ENCODE measurements at regions not wholly inside any gene's neighbourhood (a gene's known extent, or its start where the extent isn't known, plus 50 kb on each side); places are given as distances from the start of the nearest gene placed in this dataset.
A peak's percentile ranks its signal among the peaks of the same experiment; 100 is the strongest.
"Not testable (repeated sequence)": the region's sequence is repeated elsewhere in the genome, so short reads cannot be mapped to it uniquely, and the experiment has no call there.

DNA sequence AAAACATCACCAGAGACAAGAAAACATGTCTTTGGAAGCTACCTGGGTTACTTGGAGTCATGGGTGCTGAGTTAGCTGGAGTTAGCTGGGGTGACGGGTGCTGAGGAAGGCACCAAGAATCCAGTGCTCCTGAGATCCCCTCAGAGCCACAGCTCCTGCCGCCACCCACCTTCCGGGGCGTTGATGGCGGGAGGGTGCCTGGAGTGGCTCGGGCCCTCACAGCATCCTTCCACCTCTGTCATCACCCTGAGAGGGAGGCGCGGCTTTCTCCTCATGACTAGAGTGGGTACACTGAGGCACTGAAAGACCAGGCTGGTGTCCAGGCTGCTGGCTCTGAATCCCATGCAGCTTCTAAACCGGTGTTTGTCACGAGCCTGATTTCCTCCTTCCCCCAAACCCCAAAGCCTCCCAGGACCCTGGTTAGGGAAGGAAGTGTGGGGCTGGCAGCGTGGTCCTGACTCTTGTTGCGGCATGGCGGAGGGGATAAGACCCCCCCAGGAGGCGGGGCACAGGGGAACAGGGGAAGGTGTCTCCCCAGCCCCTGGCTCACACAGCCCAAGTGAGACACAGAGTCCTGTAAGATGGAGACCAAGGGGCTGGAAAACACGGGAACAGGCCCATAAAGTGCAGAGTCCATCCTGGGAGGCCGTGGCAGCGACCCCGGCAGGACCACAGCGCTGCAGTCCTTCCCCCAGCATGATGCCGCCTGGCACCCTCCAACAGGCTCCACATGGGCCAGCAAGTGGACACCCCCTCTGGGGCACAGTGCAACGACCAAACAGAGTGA is 107.2 kb upstream of the ZNF469 start:
- not testable (repeated sequence) for DNase-seq (ENCODE audit: low read depth); H3K9me3 ChIP-seq (ENCODE audit: control insufficient read depth, low read length); H3K9ac ChIP-seq (ENCODE audit: low read length); H3K4me3 ChIP-seq (ENCODE audit: low read length); H3K27me3 ChIP-seq (replicated peaks; ENCODE audit: control insufficient read depth, insufficient read depth, low read length); H3K36me3 ChIP-seq (ENCODE audit: control insufficient read depth, insufficient read depth, low read length, severe bottlenecking)
- H3K4me1 ChIP-seq (ENCODE audit: control insufficient read depth, insufficient read depth, low read length), result peaks cover 12% of the 10 kb centered on the region

DNA sequence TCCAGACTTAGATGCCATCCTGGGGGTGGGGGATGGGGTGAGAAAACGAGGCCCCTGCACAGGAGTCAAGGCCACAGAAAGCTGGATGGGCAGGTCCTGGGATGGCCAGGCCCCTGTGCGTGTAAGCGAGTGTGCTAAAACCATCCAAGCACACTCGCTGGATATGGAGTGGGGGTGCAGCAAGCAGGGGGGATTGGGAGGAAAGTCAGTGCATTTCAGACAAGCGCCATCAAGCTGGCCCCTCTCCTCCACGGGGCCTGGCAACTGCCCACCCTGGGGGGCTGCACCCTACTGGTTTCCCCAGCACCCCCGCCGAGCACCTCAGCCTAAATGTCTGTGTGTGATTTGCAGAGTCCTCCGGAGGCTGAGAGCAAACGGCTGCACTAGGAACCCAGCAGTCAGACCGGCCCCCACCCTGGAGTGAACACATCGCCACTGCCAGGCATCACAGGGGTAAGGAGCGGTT is 106.6 kb upstream of the ZNF469 start:
- not testable (repeated sequence) for H3K9ac ChIP-seq (ENCODE audit: low read length); H3K9me3 ChIP-seq (ENCODE audit: control insufficient read depth, low read length); H3K4me3 ChIP-seq (ENCODE audit: low read length); H3K36me3 ChIP-seq (ENCODE audit: control insufficient read depth, insufficient read depth, low read length, severe bottlenecking); DNase-seq (ENCODE audit: low read depth); H3K27me3 ChIP-seq (replicated peaks; ENCODE audit: control insufficient read depth, insufficient read depth, low read length)
- peaks cover 12% of the 10 kb centered on the region for H3K4me1 ChIP-seq (ENCODE audit: control insufficient read depth, insufficient read depth, low read length)

DNA sequence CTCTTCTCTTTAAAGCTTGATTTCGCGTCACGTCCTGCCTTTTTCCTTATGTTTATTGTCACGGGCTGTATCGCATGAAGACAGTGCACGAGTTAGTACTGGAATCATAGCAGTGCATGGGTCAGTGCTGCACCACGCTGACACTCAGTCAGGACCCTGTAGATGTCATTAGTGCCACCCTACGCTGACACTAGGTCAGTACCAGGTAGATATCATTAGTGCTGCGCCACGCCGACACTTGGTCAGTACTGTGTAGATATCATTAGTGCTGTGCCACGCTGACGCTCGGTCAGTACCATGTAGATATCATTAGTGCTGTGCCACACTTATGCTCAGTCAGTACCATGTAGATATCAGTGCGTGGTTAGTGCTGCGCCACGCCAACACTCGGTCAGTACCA is 106.2 kb upstream of the ZNF469 start:
- no peaks in the 10 kb centered on the region for H3K9me3 ChIP-seq (ENCODE audit: control insufficient read depth, low read length)
- DNase-seq (ENCODE audit: low read depth), result no peak
- no peaks in the 10 kb centered on the region for H3K36me3 ChIP-seq (ENCODE audit: control insufficient read depth, insufficient read depth, low read length, severe bottlenecking)

DNA sequence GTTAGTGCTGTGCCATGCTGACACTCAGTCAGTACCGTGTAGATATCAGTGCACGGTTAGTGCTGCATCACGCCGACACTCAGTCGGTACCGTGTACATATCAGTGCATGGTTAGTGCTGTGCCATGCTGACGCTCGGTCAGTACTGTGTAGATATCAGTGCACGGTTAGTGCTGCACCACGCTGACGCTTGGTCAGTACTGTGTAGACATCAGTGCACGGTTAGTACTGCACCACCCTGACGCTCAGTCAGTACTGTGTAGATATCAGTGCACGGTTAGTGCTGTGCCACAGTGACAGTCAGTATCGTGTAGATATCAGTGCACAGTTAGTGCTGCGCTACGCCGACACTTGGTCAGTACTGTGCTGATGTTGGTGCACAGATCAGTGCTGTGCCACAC is 102.8 kb upstream of the ZNF469 start:
- no peaks in the 10 kb centered on the region for H3K36me3 ChIP-seq (ENCODE audit: control insufficient read depth, insufficient read depth, low read length, severe bottlenecking)
- H3K9me3 ChIP-seq (ENCODE audit: control insufficient read depth, low read length), result no peaks in the 10 kb centered on the region
- H3K4me3 ChIP-seq (ENCODE audit: low read length), result no peak overlapping the region
- no peaks in the 10 kb centered on the region for H3K27me3 ChIP-seq (replicated peaks; ENCODE audit: control insufficient read depth, insufficient read depth, low read length)
- H3K9ac ChIP-seq (ENCODE audit: low read length), result no peak overlapping the region
- peaks cover 8% of the 10 kb centered on the region for H3K4me1 ChIP-seq (ENCODE audit: control insufficient read depth, insufficient read depth, low read length)
- DNase-seq (ENCODE audit: low read depth), result no peak

More for the DNA sequence above, 106.2 kb upstream of the ZNF469 start:
- peaks cover 12% of the 10 kb centered on the region for H3K4me1 ChIP-seq (ENCODE audit: control insufficient read depth, insufficient read depth, low read length)
- H3K9ac ChIP-seq (ENCODE audit: low read length), result no peak overlapping the region
- H3K27me3 ChIP-seq (replicated peaks; ENCODE audit: control insufficient read depth, insufficient read depth, low read length), result no peaks in the 10 kb centered on the region
- H3K4me3 ChIP-seq (ENCODE audit: low read length), result no peak overlapping the region

DNA sequence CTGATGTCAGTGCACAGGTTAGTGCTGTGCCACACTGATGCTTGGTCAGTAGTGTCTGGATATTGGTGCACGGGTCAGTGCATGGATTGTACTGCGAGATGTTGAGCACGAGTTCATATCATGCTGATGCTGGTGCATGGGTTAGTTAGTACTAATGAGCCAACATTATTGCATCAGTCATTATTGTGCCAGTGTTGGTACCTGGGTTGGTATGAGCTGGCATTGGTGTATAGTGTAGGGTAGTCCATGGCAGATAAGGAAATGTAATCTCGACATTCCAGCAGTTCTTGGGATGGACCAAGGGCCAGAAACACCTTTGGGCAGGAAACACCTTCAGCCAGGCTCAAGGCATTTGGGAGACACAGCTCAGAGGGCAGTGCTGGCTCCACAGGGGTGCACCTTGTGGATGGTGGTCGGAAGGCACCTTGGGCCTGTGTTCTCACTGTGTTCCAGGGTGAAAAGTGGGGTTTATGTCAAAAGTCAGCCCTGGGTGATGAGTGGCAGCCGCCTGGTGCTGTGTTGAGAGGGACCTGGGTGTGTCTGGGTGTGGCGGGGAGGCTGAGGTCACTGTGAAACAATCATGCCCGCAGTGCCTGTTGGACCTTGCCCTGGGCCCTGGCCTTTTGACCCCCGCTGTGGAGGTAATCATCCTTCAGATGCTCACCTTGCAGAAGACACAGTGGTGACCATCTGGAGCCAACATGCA is 100.7 kb upstream of the ZNF469 start:
- no peaks in the 10 kb centered on the region for H3K36me3 ChIP-seq (ENCODE audit: control insufficient read depth, insufficient read depth, low read length, severe bottlenecking)
- peak overlapping the region; percentile 8 for H3K9ac ChIP-seq (ENCODE audit: low read length)
- H3K27me3 ChIP-seq (replicated peaks; ENCODE audit: control insufficient read depth, insufficient read depth, low read length), result no peaks in the 10 kb centered on the region
- H3K4me3 ChIP-seq (ENCODE audit: low read length), result no peak overlapping the region
- H3K9me3 ChIP-seq (ENCODE audit: control insufficient read depth, low read length), result peaks cover 6% of the 10 kb centered on the region
- no peak for DNase-seq (ENCODE audit: low read depth)
- H3K4me1 ChIP-seq (ENCODE audit: control insufficient read depth, insufficient read depth, low read length), result peaks cover 6% of the 10 kb centered on the region

DNA sequence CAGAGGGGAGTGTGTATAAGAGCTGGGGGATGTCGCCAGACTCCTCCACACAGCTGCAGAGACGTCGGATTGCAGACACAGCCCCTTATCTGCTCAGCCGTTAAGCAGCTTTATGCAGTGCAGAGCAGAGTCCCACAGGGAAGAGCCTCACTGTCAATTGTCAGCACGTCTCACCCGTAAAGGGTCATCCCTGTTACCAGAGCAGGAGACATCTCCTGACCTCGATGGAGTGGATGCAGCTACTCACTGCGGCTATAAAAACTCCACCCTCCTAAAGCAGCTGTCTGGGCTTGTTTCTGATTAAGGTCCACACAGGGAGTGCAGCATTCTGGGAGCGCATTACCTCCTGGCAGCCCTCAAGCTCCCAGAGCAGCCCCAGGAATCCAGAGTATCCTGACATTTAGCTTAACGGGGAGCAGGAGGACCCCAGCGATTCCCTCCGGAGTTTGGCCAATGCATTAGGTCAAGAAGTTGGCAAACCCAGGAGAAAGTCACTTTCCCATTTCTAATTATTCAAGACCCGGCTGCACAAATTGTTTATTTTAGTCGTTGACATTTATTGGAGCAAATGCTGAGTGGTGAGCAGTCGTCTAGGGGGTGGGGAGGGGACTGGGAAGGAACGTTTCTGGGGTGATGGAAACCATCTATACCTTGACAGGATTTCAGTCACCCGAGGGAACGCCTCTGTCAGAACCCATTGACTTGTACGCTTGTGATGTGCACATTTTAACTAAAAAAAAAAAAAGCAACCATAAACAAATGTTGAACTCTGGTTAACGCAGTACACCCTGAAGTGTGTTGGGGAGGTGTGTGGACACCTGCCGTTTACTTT is 100.0 kb upstream of the ZNF469 start:
- Histone ChIP-seq H3K9me3 (ENCODE audit: control insufficient read depth, low read length) (peaks cover 13% of the 10 kb centered on the region), H3K9ac (ENCODE audit: low read length) (peak overlapping the region; percentile 8), H3K27me3 (replicated peaks; ENCODE audit: control insufficient read depth, insufficient read depth, low read length) (no peaks in the 10 kb centered on the region), H3K36me3 (ENCODE audit: control insufficient read depth, insufficient read depth, low read length, severe bottlenecking) (no peaks in the 10 kb centered on the region), H3K4me1 (ENCODE audit: control insufficient read depth, insufficient read depth, low read length) (peaks cover 6% of the 10 kb centered on the region), H3K4me3 (ENCODE audit: low read length) (no peak overlapping the region)
- DNase-seq (ENCODE audit: low read depth), result peak; percentile 50

DNA sequence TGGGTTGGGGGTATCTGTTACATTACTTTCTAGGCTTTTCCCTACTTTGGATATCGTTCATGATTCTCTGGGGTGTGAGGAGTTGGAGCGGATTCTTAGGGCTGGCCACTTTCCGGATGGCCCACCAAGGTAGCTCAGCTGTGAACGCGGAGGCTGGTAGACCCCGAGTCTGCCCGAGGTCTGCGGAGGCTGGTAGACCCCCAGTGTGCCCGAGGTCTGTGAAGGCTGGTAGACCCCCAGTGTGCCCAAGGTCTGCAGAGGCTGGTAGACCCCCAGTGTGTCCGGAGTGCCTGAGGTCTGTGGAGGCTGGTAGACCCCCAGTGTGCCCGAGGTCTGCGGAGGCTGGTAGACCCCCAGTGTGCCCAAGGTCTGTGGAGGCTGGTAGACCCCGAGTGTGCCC is 99.2 kb upstream of the ZNF469 start:
- Histone ChIP-seq H3K9ac (ENCODE audit: low read length) (no peak overlapping the region), H3K4me3 (ENCODE audit: low read length) (no peak overlapping the region), H3K36me3 (ENCODE audit: control insufficient read depth, insufficient read depth, low read length, severe bottlenecking) (no peaks in the 10 kb centered on the region), H3K4me1 (ENCODE audit: control insufficient read depth, insufficient read depth, low read length) (peaks cover 6% of the 10 kb centered on the region), H3K27me3 (replicated peaks; ENCODE audit: control insufficient read depth, insufficient read depth, low read length) (no peaks in the 10 kb centered on the region), H3K9me3 (ENCODE audit: control insufficient read depth, low read length) (peaks cover 20% of the 10 kb centered on the region)
- no peak for DNase-seq (ENCODE audit: low read depth)

DNA sequence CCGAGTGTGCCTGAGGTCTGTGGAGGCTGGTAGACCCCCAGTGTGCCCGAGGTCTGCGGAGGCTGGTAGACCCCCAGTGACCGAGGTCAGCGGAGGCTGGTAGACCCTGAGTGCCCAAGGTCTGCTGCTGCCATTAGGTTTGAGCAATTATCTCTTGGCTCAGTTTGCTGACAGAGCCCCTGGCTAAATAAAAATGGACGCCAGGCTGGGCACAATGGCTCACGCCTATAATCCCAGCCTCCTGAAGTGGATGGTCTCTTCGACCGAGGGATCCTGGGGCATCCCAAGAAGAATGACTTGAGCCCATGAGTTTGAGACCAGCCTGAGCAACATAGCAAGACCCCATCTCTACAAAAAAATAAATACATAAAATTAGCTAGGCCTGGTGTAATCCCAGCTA is 98.7 kb upstream of the ZNF469 start:
- Histone ChIP-seq H3K4me1 (ENCODE audit: control insufficient read depth, insufficient read depth, low read length) (peaks cover 6% of the 10 kb centered on the region), H3K9ac (ENCODE audit: low read length) (no peak overlapping the region), H3K9me3 (ENCODE audit: control insufficient read depth, low read length) (peaks cover 24% of the 10 kb centered on the region), H3K36me3 (ENCODE audit: control insufficient read depth, insufficient read depth, low read length, severe bottlenecking) (no peaks in the 10 kb centered on the region), H3K27me3 (replicated peaks; ENCODE audit: control insufficient read depth, insufficient read depth, low read length) (no peaks in the 10 kb centered on the region), H3K4me3 (ENCODE audit: low read length) (no peak overlapping the region)
- DNase-seq (ENCODE audit: low read depth), result no peak

DNA sequence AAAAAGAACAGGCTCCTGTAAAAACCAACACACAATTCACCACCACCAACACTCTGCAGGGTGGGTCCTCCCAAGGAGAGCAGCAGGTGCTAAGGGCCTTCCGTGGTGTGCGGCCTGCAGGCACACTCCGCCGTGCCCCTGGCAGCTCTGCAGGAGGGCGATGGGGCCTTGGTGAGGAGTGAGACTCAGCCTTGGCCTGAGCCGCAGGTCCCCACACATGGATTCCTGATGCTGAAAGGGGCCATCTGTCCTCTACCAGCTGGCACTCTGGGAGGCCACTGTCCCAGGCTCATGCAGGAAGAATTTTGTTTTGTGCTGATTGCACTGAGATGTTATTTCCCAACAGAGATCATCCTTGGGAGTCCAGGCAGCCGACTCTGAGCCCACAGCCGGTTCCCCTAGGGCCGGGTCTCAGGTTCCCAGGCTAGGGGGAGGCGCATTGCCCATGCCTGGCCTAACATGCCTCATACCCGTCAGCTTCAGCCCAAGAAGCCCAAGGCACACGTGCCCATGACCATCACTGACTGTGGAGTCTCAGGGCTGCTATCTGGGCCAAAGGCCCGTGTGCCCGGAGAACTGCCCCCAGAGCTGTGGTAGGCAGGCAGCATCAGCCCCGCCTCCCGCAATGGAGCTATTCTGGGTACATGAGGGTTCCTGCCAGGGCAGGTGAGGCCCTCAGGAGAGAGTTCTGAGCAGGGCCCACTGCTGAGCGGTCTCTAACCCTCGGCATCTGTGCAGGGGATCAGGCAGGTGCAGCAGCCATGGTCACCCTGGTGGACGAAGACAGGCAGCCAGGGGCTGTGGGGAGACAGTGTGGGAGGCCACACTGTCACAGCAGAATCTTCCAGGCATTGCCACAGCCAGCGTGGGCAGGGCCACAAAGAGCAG is 97.9 kb upstream of the ZNF469 start:
- no peak overlapping the region for H3K9ac ChIP-seq (ENCODE audit: low read length)
- H3K27me3 ChIP-seq (replicated peaks; ENCODE audit: control insufficient read depth, insufficient read depth, low read length), result no peaks in the 10 kb centered on the region
- peaks cover 6% of the 10 kb centered on the region for H3K4me1 ChIP-seq (ENCODE audit: control insufficient read depth, insufficient read depth, low read length)
- peaks cover 24% of the 10 kb centered on the region for H3K9me3 ChIP-seq (ENCODE audit: control insufficient read depth, low read length)
- no peak overlapping the region for H3K4me3 ChIP-seq (ENCODE audit: low read length)
- no peaks in the 10 kb centered on the region for H3K36me3 ChIP-seq (ENCODE audit: control insufficient read depth, insufficient read depth, low read length, severe bottlenecking)
- DNase-seq (ENCODE audit: low read depth), result no peak

DNA sequence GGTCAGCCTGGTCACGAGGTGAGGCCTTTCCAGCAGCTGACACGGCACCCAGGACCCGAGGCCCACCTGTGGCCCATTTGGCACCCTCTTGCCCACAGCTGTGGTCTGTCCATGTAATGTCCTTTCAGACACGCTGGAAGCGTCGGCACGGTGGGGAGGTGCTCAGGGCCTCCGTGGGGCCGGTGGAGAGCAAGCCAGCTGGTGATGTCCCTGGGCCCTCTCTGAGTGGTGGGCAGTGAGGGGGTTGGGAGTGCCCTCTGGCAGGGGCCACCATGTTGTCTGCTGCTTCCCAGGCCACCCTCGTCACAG is 97.3 kb upstream of the ZNF469 start:
- DNase-seq (ENCODE audit: low read depth), result no peak
- Histone ChIP-seq H3K4me3 (ENCODE audit: low read length) (no peak overlapping the region), H3K9me3 (ENCODE audit: control insufficient read depth, low read length) (peaks cover 24% of the 10 kb centered on the region), H3K27me3 (replicated peaks; ENCODE audit: control insufficient read depth, insufficient read depth, low read length) (no peaks in the 10 kb centered on the region), H3K36me3 (ENCODE audit: control insufficient read depth, insufficient read depth, low read length, severe bottlenecking) (no peaks in the 10 kb centered on the region), H3K9ac (ENCODE audit: low read length) (no peak overlapping the region), H3K4me1 (ENCODE audit: control insufficient read depth, insufficient read depth, low read length) (peaks cover 12% of the 10 kb centered on the region)

Data from adipocyte (in vitro differentiated cells).